K562 (cell line): ENCODE measurements at regions not wholly inside any gene's neighbourhood (a gene's known extent, or its start where the extent isn't known, plus 50 kb on each side); places are given as distances from the start of the nearest gene placed in this dataset.

Source experiments
- CBFA2T3 ChIP-seq: fragments of 450-650 bp; IDR thresholded peaks from 2 replicates; pipeline ENCODE4 v1.6.1; 2017
- CHD7 ChIP-seq: fragments of 200-600 bp; sonication (generic); IDR thresholded peaks from one replicate; pipeline ENCODE4 v1.6.1; 2012; ENCODE audit warnings: mild to moderate bottlenecking, low read depth, low read length, inconsistent platforms
- CTBP1 ChIP-seq: fragments of 450-650 bp; IDR thresholded peaks from 2 replicates; pipeline ENCODE4 v1.6.1; 2016; ENCODE audit warnings: borderline replicate concordance
- HINFP ChIP-seq: fragments of 450-650 bp; conservative IDR thresholded peaks from 2 replicates; pipeline ENCODE4 v1.6.1; 2016; ENCODE audit warnings: missing genetic modification characterization, low read depth, mild to moderate bottlenecking, control low read depth, missing compliant biosample characterization
- HMBOX1 ChIP-seq: sonication (generic); IDR thresholded peaks from 2 replicates; pipeline ENCODE4 v1.6.1; 2016
- ILK ChIP-seq: fragments of 450-650 bp; IDR thresholded peaks from 2 replicates; pipeline ENCODE4 v1.6.1; 2016; ENCODE audit warnings: missing genetic modification characterization, low read depth, mild to moderate bottlenecking, missing compliant biosample characterization, moderate library complexity, borderline replicate concordance
- PCBP2 ChIP-seq: fragments of 200-400 bp; formaldehyde crosslinking; IDR thresholded peaks from 2 replicates; pipeline ENCODE4 v1.6.1; 2018; ENCODE audit warnings: low read length, low read depth, mild to moderate bottlenecking, moderate library complexity; ENCODE audit not compliant: poor library complexity, severe bottlenecking
- RNF2 ChIP-seq: sonication (generic); IDR thresholded peaks from 2 replicates; pipeline ENCODE4 v1.6.1; 2016
- SNRNP70 ChIP-seq: fragments of 200-400 bp; formaldehyde crosslinking; optimal IDR thresholded peaks from 2 replicates; pipeline ENCODE3; 2017; ENCODE audit warnings: low read depth, low read length
- ZBTB5 ChIP-seq: fragments of 450-650 bp; IDR thresholded peaks from 2 replicates; pipeline ENCODE4 v1.6.1; 2017; ENCODE audit warnings: antibody characterized with exemption
- ZNF449 ChIP-seq: fragments of 250-450 bp; sonication (Bioruptor Pico); IDR thresholded peaks from 2 replicates; pipeline ENCODE4 v1.8.0; 2022; ENCODE audit warnings: moderate library complexity, mild to moderate bottlenecking, inconsistent platforms
- ZNF77 ChIP-seq: fragments of 250-450 bp; sonication (Bioruptor Pico); IDR thresholded peaks from 2 replicates; pipeline ENCODE4 v1.5.0; 2020

GRCh38 chr17:71142333-71142732 is 973.0 kb downstream of the KCNJ2 start (continued):
- TF ChIP-seq CHD7 (no peak), ILK (no peak), PCBP2 (no peak), ZNF449 (CRISPR knock-in tag) (no peak), SNRNP70 (no peak), ZNF77 (CRISPR knock-in tag) (no peak), HMBOX1 (no peak), HINFP (tag) (no peak), ZBTB5 (no peak), RNF2 (no peak), CTBP1 (no peak), CBFA2T3 (no peak)
